B cell (primary cell): ENCODE measurements at regions not wholly inside any gene's neighbourhood (a gene's known extent, or its start where the extent isn't known, plus 50 kb on each side); places are given as distances from the start of the nearest gene placed in this dataset.

ENCODE experiments used
- ATAC-seq: fragments of 200-7000 bp; cut with Tn5 transposase; one replicate; pipeline ENCODE4 v1.10.0; 2021; ENCODE audit warnings: low read depth, mild to moderate bottlenecking, moderate number of reproducible peaks, moderate library complexity
- CTCF ChIA-PET: fragments of 350-600 bp; sonication (Branson Sonifier 250); formaldehyde crosslinking; loops from one replicate; lab custom pipeline; 2021; ENCODE audit warnings: antibody characterized with exemption, inconsistent platforms; lab: Charles Lee
- POLR2A ChIA-PET: fragments of 350-600 bp; sonication (Branson Sonifier 250); formaldehyde crosslinking; loops from one replicate; lab custom pipeline; 2021; ENCODE audit warnings: antibody characterized with exemption; lab: Charles Lee
- DNase-seq: peaks from one replicate; pipeline ENCODE4 v3.0.0; 2013
- H2AFZ ChIP-seq: 2 replicates; pipeline ENCODE4 v1.6.1; 2012; ENCODE audit warnings: mild to moderate bottlenecking, low read depth, low read length; ENCODE audit not compliant: insufficient read depth, poor library complexity, severe bottlenecking
- H3K27ac ChIP-seq, 2 donors: 1 replicate in 1 of 2; 2 replicates in 1 of 2; pipeline ENCODE4 v1.5.1; 2012 to 2013; ENCODE audit warnings: low read length in 2 of 2, mild to moderate bottlenecking in 2 of 2, moderate library complexity in 1 of 2
- H3K27me3 ChIP-seq, 4 experiments: fragments of 200-600 bp in 1 of 4; sonication (generic) in 1 of 4; replicated peaks in 1 of 4; 1 replicate in 2 of 4; 2 replicates in 2 of 4; pipeline versions ENCODE4 v1.6.1 to v1.7.0; 2013 to 2016; ENCODE audit warnings: low read length in 3 of 4, mild to moderate bottlenecking in 2 of 4, mixed read lengths in 1 of 4, moderate library complexity in 1 of 4; ENCODE audit not compliant: insufficient read depth in 4 of 4, control insufficient read depth in 3 of 4; ENCODE audit errors: control extremely low read depth in 1 of 4
- H3K36me3 ChIP-seq, 2 experiments: replicated peaks in 1 of 2; 1 replicate in 1 of 2; 2 replicates in 1 of 2; pipeline versions ENCODE4 v1.6.1 to v1.7.1; 2013; ENCODE audit warnings: low read length in 1 of 2; ENCODE audit not compliant: insufficient read depth in 2 of 2, control insufficient read depth in 1 of 2; ENCODE audit errors: control extremely low read depth in 1 of 2, extremely low read depth in 1 of 2
- H3K4me1 ChIP-seq, 2 donors: fragments of 200-600 bp in 1 of 2; sonication (generic) in 1 of 2; 1 replicate in 1 of 2; 2 replicates in 1 of 2; pipeline versions ENCODE4 v1.5.1 to v1.6.1; 2013 to 2017; ENCODE audit warnings: low read length in 2 of 2; ENCODE audit not compliant: control insufficient read depth in 2 of 2, insufficient read depth in 2 of 2
- H3K4me2 ChIP-seq: replicated peaks from 2 replicates; pipeline ENCODE3; 2012; ENCODE audit warnings: mild to moderate bottlenecking, low read depth, low read length; ENCODE audit not compliant: poor library complexity, severe bottlenecking
- H3K4me3 ChIP-seq, 5 experiments: fragments of 200-600 bp in 1 of 5; sonication (generic) in 1 of 5; 1 replicate in 3 of 5; 2 replicates in 2 of 5; pipeline versions ENCODE4 v1.5.1 to v1.7.0; 2011 to 2016; ENCODE audit warnings: low read length in 4 of 5, mild to moderate bottlenecking in 4 of 5, low read depth in 2 of 5, control low read depth in 1 of 5, moderate library complexity in 1 of 5; ENCODE audit not compliant: insufficient read depth in 1 of 5; ENCODE audit errors: control extremely low read depth in 1 of 5, extremely low read depth in 1 of 5
- H3K79me2 ChIP-seq: fragments of 200-600 bp; sonication (generic); one replicate; pipeline ENCODE4 v1.6.0; 2016; ENCODE audit warnings: low read length; ENCODE audit not compliant: control insufficient read depth, insufficient read depth
- H3K9ac ChIP-seq: fragments of 200-600 bp; sonication (generic); 2 replicates; pipeline ENCODE4 v1.6.1; 2017; ENCODE audit warnings: mild to moderate bottlenecking, low read length, moderate library complexity
- H3K9me3 ChIP-seq, 3 donors: one replicate each; pipeline versions ENCODE4 v1.6.1 to v1.7.1; 2013; ENCODE audit warnings: low read length in 2 of 3; ENCODE audit not compliant: control insufficient read depth in 2 of 3, insufficient read depth in 1 of 3; ENCODE audit errors: control extremely low read depth in 1 of 3
- H4K20me1 ChIP-seq: 2 replicates; pipeline ENCODE4 v1.6.0; 2012; ENCODE audit warnings: mild to moderate bottlenecking, low read length; ENCODE audit not compliant: insufficient read depth, control insufficient read depth, poor library complexity, severe bottlenecking
- H3K27ac Mint-ChIP-seq: one replicate; pipeline ENCODE4 v1.8.0; 2021; ENCODE audit warnings: mixed read lengths
- H3K27me3 Mint-ChIP-seq: one replicate; pipeline ENCODE4 v1.8.0; 2021; ENCODE audit warnings: mixed read lengths
- H3K4me1 Mint-ChIP-seq: one replicate; pipeline ENCODE4 v1.8.0; 2021; ENCODE audit warnings: mixed read lengths
- H3K4me3 Mint-ChIP-seq: one replicate; pipeline ENCODE4 v1.8.0; 2021; ENCODE audit warnings: mixed read lengths
- H3K9me3 Mint-ChIP-seq: one replicate; pipeline ENCODE4 v1.8.0; 2022; ENCODE audit warnings: mixed read lengths; ENCODE audit not compliant: insufficient read depth
- EZH2 ChIP-seq: IDR thresholded peaks from 2 replicates; pipeline ENCODE4 v1.6.1; 2012; ENCODE audit warnings: borderline replicate concordance, low read depth, mild to moderate bottlenecking, moderate library complexity, low read length; ENCODE audit not compliant: insufficient read depth, poor library complexity, severe bottlenecking
- WGBS: methylation state at CpG from one replicate; pipeline ENCODE4 v1.1.5; 2013; ENCODE audit warnings: missing lambda C conversion rate; ENCODE audit not compliant: insufficient coverage; 5-methylcytosine and 5-hydroxymethylcytosine counted together
- intact Hi-C: fragments of 100-400 bp; cut with micrococcal nuclease; formaldehyde crosslinking; loops from one replicate; pipeline ENCODE4 v1.10.0; 2022
- TF ChIP-seq, protein P1 (sequence below): fragments of 200-600 bp; IDR thresholded peaks from one replicate; pipeline ENCODE4 v1.8.0; 2022; ENCODE audit warnings: antibody characterized with exemption, mild to moderate bottlenecking

DNA sequence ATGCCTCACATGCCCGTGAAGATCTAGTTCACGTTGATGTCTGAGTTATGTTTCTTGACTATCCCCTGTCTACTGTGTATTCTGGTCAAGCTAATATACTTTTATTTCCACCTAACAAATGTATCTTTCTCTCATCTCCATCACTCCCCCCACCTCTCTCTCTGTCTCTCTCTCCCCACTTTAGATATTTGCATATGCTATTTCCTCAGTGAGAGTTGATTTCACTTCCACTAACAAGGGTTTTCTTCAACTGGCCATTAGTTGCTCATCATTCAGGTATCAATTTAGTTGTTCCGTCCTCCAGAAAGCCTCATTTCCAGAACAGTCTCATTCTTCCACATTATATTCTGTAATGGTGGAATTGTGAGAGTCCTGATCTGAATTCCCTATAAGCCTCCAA is 1777.8 kb upstream of the TENM3 start:
- Histone ChIP-seq H3K27ac (no peak overlapping the region), H4K20me1 (no peaks in the 10 kb centered on the region), H3K9me3 (peaks cover 0 to 5% (median 0%) of the 10 kb centered on the region in 3 donors), H3K4me3 (no peak overlapping the region), H3K4me2 (no peak overlapping the region), H3K27me3 (no peaks in the 10 kb centered on the region), H2AFZ (no peak overlapping the region), H3K4me1 (no peaks in the 10 kb centered on the region), H3K9ac (no peak overlapping the region), H3K36me3 (no peaks in the 10 kb centered on the region), H3K79me2 (no peaks in the 10 kb centered on the region)
- TF ChIP-seq EZH2: no peak
- TF ChIP-seq, protein P1, sequence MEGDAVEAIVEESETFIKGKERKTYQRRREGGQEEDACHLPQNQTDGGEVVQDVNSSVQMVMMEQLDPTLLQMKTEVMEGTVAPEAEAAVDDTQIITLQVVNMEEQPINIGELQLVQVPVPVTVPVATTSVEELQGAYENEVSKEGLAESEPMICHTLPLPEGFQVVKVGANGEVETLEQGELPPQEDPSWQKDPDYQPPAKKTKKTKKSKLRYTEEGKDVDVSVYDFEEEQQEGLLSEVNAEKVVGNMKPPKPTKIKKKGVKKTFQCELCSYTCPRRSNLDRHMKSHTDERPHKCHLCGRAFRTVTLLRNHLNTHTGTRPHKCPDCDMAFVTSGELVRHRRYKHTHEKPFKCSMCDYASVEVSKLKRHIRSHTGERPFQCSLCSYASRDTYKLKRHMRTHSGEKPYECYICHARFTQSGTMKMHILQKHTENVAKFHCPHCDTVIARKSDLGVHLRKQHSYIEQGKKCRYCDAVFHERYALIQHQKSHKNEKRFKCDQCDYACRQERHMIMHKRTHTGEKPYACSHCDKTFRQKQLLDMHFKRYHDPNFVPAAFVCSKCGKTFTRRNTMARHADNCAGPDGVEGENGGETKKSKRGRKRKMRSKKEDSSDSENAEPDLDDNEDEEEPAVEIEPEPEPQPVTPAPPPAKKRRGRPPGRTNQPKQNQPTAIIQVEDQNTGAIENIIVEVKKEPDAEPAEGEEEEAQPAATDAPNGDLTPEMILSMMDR: no peak
- intact Hi-C loops: no loop called here
- no peak for DNase-seq
- no peaks in the 10 kb centered on the region for H3K4me1 Mint-ChIP-seq
- H3K27ac Mint-ChIP-seq: no peak overlapping the region
- H3K9me3 Mint-ChIP-seq: no peaks in the 10 kb centered on the region
- no peak for ATAC-seq
- WGBS: no CpG with 5 or more reads among the region's 3 CpGs
- no peak overlapping the region for H3K4me3 Mint-ChIP-seq
- CTCF ChIA-PET: no interaction called here
- H3K27me3 Mint-ChIP-seq: no peaks in the 10 kb centered on the region
- POLR2A ChIA-PET: no interaction called here

DNA sequence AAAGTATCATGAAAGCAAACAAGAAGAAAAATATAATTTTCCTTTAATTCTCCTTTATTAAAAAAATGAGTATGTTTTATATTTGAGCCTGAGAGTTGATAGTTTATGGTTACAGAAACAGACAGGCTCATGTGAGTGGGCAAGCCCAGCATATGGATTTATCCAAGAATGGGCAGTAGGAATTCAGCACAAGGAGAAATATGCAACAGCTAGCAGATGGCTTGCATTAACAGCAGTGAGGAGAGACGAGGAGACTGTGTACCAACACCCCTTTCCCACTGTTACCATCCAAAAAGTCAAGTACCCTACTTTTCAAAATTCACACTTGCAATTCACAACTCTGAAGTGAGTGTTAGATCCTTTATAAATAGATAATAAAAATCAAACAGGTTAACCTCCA is 1760.2 kb upstream of the TENM3 start:
- H3K36me3 ChIP-seq: no peaks in the 10 kb centered on the region
- Mint-ChIP-seq H3K27ac (no peak overlapping the region), H3K4me1 (no peaks in the 10 kb centered on the region), H3K9me3 (no peaks in the 10 kb centered on the region), H3K27me3 (no peaks in the 10 kb centered on the region), H3K4me3 (no peak overlapping the region)
- DNase-seq (no peak), ATAC-seq (no peak)
- H4K20me1 ChIP-seq: no peaks in the 10 kb centered on the region
- no peak for TF ChIP-seq EZH2
- TF ChIP-seq, protein P1: no peak
- H2AFZ ChIP-seq: no peak overlapping the region
- no peaks in the 10 kb centered on the region for H3K79me2 ChIP-seq
- POLR2A ChIA-PET: no interaction called here
- no peak overlapping the region for H3K4me2 ChIP-seq
- no peak overlapping the region for H3K4me3 ChIP-seq
- WGBS: 20% methylated on average over 1 of the region's 1 CpG
- H3K27ac ChIP-seq: no peak overlapping the region
- H3K9ac ChIP-seq: no peak overlapping the region
- CTCF ChIA-PET: no interaction called here
- H3K27me3 ChIP-seq: no peaks in the 10 kb centered on the region
- no peaks in the 10 kb centered on the region for H3K4me1 ChIP-seq
- H3K9me3 ChIP-seq: no peaks in the 10 kb centered on the region
- intact Hi-C loops: no loop called here
